Esophagus muscularis mucosa (tissue), 3 donors: ENCODE measurements at regions not wholly inside any gene's neighbourhood (a gene's known extent, or its start where the extent isn't known, plus 50 kb on each side); places are given as distances from the start of the nearest gene placed in this dataset.

ENCODE experiments used
- CTCF ChIP-seq, 3 experiments: fragments of 200-600 bp in 2 of 3; fragments of 450-650 bp in 1 of 3; sonication (generic) in 2 of 3; IDR thresholded peaks; one replicate each; pipeline ENCODE4 v1.5.1; 2017 to 2019; ENCODE audit warnings: antibody characterized with exemption in 3 of 3, mild to moderate bottlenecking in 2 of 3, moderate library complexity in 1 of 3
- POLR2AphosphoS5 ChIP-seq, 2 donors: sonication (generic); formaldehyde crosslinking; IDR thresholded peaks; one replicate each; pipeline ENCODE4 v1.6.1; 2017; ENCODE audit warnings: antibody characterized with exemption in 2 of 2

DNA sequence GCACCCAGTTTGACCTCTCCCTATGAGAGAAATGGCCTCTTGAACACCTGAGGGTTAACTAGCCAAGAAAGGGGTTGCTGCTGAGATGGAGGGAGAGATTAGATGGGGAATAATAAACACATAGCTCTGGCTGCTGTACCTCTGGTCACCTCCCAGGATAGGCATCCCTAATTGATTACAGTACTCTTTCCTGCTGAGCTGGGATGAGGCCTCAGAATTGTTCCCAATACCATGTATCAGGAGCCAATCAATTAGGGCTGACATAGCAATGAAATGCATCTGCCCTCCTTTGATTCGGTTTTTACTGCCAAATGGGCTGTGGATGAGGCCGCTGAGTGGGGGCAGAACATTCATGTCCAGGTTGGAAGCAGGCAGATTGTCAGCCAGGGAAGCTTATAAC is 339.4 kb upstream of the SLCO3A1 start:
- no peak for TF ChIP-seq POLR2AphosphoS5 (IDR thresholded peaks at IDR 0.05)
- no peak for TF ChIP-seq CTCF (IDR thresholded peaks at IDR 0.05)
